COLO668 (cell line): ENCODE measurements at regions not wholly inside any gene's neighbourhood (a gene's known extent, or its start where the extent isn't known, plus 50 kb on each side); places are given as distances from the start of the nearest gene placed in this dataset.
"Not testable (repeated sequence)": the region's sequence is repeated elsewhere in the genome, so short reads cannot be mapped to it uniquely, and the experiment has no call there.

Experiments used
- DNase-seq: peaks from one replicate; lab custom pipeline; 2025; ENCODE audit not compliant: unreplicated experiment; lab: John Stamatoyannopoulos, UW

DNA sequence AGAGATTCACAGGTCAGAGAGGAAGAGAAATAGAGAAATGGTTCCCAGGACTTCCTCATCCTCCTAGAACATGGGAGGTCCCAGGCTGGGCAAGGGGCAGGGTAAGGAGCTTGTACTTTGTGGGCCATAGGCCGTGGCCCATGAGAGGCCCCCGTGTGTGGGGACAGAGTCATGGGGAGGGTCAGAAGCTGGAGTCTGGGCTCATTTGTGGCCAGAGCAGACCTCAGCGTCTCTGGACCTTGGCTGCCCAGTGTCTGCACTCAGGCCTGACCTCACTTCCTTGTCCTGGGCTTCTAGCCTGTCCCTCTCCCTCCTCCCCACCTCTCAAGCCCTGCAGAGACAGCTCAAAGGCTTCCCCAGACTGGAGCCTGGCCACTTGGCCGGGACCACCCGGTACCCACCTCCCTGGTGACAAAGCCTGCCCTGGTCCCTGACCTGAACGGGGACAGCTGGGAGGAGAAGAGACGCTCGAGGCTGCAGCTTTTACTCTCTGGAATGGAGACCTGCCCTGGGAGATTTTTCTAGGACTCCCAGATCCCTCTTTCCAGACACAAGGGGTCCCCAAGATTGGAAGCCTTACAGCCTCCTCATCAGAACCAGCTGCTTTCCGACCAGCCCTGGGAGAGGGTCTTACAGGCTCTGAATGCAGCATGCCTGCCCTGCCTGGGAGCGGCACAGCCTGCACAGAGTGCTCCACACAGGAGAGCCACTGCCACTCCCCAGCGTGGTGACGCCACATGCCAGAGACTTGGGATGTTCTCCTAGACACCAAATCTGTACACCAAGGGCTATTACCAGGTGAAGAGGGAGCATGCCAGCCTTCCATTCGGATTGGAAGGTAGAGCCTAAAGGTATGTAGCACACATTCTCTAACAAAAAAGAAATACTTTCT is 569.0 kb upstream of the B3GAT1 start:
- DNase-seq: no peak

DNA sequence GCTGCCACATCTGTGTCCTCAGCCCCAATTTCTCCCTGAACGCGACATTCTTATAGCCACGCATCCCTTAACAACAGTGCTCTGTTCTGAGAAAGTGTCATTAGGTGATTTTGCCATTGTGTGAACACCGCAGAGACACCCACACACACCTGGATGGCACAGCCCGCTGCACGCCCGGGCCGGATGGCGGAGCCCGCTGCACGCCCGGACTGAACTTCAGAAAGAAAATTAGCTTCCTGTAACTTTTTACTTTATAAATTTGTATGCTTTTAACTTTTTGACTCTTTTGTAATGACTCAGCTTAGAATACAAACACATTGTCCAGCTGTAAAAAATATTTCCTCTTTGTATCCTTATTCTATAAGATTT is 567.0 kb upstream of the B3GAT1 start:
- not testable (repeated sequence) for DNase-seq

DNA sequence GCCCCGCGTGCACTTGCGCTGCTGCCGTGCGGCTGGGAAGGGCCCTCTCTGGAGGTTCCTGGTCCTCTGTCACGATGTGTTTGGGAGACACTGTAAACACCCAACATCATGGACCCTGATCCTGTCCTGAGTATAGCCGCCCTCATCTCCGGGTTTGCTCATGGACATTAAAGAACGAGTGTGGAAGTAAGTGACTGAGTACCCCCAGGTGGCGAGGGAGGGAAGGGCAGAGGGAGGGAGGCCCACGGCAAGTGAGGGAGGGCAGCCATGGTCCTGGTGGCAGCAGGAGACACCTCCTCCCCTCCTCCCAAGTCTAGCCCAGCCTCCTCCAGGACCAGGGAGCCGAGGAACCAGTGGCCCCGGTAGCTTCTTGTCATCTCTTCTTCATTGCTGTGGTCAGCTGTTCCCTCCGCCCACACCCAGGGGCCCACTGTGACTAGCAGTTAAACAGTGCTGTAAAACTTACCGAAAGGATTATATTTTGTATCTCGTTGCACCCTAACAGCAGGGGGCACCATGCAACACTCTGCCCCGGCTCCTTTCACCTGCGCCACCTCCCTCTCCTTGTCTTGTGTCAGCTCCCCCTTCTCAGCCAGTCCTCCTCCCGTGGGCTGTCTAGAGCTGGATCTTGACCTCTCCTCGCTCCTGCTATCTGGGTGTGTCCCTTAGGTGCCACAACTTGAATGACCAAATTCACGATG is 566.5 kb upstream of the B3GAT1 start:
- no peak for DNase-seq

DNA sequence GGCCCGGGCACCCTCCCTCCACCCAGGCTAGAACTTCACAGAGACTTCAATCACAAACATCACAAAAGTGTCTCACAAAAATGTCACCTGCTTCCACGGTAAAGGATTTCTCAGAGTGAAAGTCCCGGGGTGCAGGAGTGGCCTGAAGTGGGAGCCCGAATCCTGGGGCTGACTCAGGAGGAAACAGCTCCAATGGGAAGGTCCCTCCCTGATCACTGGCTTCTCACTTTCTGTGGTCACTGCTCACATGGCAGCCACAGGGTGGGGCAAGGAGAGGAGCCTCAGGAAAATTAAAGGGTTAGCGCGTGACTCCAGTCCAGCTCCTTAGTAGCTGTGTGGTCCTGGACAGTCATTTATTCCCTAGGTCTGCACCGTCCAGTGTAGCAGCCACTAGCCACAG is 564.5 kb upstream of the B3GAT1 start:
- DNase-seq: no peak

DNA sequence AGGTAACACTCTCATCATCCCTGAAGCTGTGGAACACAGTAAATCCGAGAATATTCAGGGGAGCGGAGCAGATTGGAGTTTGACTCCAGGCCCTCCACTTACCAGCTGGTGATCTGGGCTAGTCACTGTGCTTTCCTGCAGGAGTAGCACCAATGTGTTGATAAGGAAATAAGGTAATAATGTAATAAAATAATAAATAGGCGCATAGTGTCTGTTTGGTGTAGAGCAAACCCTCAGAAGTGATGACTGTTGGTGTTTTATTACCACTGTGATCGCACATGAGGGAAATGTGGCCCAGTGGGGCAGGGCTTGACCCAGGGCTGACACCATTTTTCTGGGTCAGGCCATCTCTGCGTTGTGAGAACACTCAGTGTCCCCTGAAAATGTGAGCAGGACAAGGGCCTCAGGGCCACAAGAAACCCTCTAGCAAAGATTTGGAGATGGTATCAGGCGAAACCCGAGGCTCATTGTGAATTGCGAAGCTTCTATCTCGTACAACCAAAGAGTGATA is 563.9 kb upstream of the B3GAT1 start:
- no peak for DNase-seq

DNA sequence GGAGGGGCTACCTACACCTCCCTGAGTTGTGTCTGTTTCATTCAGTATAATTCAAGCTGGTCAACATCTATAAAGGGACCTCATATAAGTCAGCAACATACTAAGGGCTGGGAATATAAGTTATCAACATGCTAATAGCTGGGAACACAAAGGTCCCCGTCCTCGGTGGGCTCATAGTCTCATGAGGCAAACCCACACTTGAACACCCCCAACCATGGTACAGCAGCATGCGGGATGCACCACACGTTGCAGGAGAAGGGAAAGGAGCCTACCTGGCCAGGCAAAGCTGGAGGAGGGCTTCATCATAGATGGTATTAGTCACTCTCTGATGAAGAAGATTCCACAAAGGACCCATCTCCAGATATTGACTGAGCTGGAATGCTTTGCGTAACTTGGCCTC is 561.8 kb upstream of the B3GAT1 start:
- no peak for DNase-seq

DNA sequence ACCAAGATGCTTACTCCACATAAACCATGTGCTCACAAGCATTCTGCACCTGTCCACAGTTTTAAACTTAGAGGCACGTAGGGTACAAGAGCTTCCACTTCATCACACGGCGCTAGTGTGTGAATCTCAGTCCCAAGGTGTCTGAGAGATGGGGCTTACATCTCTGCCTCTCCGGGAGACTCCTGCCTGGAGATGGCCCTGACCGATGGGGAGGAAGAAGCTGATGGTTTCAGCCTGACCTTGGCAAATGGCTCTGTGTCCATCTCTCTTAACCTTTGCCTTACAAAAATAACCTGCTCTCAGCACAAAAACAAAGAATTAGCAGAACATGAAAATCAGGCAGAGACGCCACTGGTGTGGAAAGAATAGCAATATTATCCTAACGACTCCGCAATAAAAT is 559.3 kb upstream of the B3GAT1 start:
- no peak for DNase-seq

DNA sequence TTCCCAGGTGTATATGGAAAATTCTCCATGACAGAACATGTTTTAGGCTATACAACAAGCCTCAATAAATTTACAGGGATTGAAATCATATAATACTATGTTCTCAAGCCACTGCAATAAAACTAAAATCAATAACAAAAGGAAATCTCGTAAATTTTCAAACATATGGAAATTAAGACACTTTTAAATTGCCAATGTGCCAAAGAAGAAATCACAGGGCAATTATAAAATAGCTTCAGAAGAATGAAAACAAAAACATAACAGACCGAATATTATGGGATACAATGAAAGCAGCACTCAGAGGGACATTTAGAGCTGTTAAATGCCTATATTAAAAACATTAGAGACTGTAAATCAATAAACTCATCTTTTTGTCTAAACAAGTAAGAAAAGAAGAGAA is 555.7 kb upstream of the B3GAT1 start:
- DNase-seq: no peak

DNA sequence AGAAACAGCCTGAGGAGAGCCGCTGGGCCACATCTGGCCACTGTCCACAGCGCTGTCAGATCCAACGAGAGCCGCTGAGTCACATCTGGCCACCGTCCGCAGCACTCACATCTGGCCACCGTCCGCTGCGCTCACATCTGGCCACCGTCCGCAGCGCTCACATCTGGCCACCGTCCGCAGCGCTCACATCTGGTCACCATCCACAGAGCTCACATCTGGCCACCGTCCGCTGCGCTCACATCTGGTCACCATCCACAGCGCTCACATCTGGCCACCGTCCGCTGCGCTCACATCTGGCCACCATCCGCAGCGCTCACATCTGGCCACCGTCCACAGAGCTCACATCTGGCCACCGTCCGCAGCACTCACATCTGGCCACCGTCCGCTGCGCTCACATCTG is 549.3 kb upstream of the B3GAT1 start:
- DNase-seq: not testable (repeated sequence)

DNA sequence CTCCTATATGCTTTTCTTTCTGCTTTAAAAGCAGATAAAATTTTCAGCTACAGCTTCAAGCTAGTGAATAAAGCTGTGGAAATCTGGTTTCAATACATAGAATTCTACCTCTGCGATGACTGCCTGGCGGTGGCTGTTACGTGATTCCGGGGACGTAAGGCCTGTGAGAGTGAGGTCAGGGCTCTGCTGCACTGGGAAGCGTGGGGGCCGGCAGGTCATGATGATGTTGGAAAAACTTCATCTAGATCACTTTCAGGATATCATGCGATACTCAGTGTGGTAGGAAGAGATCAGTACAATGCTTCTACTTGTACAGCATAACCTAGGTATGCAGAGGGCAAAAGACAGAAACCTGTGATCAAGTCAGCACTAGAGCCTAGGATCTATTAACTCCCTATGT is 546.8 kb upstream of the B3GAT1 start:
- DNase-seq: no peak

DNA sequence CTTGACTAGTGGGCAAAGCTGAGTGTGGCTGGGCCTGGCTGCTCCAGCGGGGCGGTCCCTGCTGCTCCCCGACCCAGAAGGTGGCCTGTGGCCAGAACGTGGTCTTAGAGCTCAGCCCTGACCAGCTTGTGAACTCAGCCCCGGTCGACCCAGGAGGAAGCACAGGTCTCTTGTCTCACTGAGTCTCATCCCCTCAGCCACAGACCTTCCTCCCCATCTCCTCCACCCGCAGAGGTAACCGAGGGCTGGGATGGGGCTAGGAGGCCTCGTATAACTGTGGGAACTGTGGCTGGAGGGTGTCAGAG is 546.2 kb upstream of the B3GAT1 start:
- DNase-seq: no peak

DNA sequence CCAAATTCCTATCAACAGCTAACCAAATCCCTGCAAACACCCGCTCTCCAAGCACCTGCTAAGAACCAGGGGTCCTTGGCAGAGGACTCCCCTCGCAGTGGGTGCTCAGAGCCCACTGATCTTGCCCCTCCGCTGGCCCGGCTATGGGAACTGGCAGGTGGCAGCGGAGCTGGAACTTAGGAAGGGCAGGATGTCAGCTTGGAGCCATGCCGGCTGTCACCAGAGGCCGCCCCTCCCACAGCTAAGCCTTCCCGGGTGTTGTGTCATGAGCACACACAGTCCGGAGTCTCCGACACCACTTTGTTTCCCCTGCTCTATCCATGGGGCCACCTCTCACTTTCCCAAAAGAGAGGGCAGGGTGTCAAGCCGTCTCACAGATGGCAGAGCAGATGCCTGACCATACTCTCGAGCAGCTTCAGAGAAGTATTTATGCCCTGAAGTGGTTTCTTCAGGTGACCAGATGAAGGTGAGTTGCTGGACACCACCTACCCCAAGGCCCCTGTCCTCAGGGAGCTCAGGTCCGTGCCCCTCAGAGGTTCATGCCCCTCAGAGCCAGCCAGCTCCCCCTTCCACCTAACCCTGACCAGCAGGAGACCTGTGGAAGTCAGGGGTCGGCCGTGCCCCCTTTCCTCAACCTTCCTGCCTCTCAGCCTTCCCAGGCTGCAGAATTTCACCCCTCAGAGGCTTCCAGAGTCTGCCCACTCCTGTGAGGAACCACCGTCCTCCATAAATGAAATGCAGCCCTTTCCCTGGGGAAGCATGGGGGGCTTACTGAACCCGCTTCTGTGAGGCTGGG is 545.7 kb upstream of the B3GAT1 start:
- DNase-seq: no peak

DNA sequence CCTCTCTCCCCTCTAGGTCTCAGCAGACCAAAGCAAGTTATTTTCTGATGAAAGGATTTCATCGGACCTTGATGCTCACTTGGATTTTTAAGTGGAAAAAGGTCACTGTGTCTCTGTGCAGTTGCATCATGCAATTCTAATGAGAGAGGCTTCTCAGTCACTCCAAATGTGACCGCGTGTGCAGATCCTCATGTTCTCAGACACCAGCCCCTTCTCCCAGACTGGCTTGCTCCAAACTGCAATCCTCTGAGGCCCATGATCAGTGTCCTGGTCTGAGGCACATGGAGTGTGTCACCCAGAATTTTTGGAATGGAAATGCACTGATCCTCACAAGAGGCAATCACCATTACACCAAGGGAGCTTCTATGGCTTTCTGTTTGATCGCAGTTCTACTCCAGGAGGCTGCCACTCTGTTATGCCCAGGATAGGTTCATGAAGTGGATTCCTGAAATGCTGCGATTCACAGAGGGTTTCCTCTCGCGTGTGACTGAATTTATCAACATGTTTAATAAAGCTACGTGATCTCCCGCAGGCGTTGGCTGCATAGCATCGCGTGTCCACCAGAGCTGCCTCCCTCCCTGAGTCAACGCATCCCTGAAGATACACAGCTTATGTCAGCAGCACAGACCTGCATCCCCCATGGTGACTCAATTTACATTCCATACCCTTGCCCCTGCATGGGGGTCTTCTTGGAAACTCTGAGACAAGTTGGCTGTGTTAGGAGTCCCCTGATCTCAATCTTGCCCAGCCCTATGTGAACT is 544.6 kb upstream of the B3GAT1 start:
- no peak for DNase-seq

DNA sequence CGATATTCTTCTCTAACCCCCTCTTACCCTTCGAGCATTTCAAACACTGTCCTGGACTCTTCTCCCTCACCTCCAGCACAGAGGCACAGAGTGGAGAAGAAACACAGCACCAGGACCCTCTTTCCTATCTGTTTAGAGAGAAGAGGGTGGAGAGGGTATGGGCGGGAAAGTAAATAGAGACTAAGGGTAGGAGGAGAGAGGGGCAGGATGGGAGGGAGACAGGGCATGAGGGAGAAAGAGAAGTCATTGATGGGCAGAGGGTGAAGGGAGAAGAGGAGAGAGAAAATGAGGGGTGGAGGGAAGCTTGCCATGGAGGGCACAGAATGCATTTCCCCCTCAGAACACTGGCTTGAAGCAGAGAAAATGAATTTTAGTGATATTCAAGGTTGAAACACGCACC is 543.9 kb upstream of the B3GAT1 start:
- DNase-seq: not testable (repeated sequence)

DNA sequence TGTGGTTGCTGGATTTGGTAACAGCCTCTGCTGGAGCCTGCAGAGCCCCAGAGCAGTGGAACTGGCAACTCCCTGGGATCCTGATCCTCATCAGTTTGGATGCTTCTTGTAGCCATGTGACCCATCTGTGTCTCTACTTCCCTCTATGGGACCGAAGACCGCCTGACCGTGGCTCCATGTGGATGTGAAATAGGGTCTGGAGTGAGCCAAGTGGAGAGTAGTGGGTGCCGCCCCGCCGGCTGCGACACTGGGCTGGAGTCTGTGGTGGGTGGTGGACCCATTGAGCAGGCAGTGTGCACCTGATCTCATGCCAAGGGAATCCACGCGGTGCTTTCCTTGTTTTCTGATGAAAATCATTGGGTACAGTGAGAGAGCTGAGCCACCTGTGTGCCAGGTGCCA is 543.2 kb upstream of the B3GAT1 start:
- no peak for DNase-seq

DNA sequence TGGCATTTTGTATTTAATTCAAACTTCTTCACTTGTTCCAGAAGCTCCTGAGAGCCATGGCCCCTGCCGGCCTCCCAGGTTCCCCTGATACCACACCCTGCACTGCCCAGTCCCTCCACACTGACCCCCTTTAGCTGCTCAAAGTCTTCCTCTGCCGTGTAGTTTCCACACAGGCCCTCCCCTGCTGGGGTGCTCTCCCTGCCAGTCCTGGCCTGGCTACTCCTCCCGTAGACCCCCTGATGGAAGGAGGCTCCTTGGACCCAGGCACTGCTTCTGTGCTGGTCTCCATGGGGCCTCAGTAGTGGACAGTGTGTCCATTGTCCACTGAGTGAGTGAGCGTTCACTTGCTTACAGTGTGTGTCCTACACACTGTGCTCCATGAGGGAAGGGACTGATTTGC is 542.4 kb upstream of the B3GAT1 start:
- not testable (repeated sequence) for DNase-seq

DNA sequence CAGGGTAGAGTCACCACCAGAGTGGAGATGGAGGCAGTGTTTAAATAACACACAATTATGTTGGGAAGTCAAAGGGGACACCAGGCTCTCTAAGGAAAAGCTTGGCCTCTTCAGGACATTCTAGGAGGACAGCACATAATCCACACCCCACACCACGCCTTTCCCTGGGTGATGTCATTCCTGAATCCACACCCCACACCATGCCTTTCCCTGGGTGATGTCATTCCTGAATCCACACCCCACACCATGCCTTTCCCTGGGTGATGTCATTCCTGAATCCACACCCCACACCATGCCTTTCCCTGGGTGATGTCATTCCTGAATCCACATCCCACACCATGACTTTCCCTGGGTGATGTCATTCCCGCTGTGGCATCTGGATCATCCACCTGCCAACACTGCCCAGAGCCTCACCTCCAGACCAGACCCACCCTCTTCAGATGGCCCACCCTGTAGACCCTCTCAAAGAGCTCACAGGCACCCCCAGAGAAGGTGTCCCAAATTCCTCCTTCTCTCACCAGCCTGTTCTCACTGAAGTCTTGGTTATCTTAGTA is 541.5 kb upstream of the B3GAT1 start:
- DNase-seq: not testable (repeated sequence)

DNA sequence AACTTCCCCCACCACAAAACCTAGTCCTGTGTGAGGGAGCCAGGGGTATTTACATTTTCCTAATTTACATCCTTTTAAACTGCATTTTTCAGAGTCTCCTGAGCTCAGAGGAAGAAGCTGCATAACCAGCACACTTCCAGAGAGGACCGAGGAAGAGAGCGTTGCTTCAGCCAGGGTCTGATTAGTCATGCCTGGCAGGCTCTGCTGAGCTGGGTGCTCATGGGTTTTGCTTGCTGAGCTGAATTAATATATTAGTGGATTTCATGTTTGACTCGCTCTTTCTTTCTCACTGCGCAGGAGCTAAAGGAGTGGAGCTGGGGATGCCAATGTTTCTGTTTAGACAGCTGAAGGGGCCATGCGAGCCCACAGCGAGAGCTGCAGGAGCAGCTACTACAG is 539.3 kb upstream of the B3GAT1 start:
- DNase-seq: no peak

DNA sequence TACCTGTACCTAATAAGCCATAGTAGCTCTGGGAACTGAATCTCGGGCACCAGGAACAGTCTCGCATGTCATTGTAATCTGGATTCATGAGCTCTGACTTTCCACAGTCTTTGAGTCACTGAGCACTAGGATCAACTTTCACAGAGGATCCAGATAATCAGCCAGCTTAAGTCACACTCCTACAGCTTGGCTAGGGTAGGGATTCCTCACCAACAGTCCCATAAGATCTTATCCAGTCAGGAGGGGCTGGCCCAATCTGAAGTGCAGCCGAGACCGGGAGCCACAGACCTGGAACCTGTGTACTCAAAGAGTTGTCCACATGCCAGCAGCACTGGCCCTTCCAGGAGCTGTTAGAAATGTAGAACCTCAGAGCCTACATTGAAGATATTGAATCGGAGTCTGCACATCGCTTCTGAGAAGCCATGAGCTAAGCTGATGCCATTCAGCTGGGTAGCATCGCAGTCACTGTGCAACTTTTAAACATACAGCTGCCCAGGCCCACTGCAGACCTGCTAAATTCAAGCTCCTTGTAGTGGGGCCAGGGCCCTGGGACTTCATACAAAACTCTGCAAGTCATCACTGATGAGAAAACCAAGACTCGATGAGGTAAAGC is 538.8 kb upstream of the B3GAT1 start:
- DNase-seq: no peak
